Activated T-cell treated with anti-CD3 and anti-CD28 coated beads for 48 hours (primary cell): ENCODE measurements at regions not wholly inside any gene's neighbourhood (a gene's known extent, or its start where the extent isn't known, plus 50 kb on each side); places are given as distances from the start of the nearest gene placed in this dataset.

Experiments used
- DNase-seq: peaks from one replicate; pipeline ENCODE4 v3.0.0-alpha.2; 2020; ENCODE audit warnings: low read depth

GRCh38 chr2:75801234-75801982 is 90.7 kb upstream of the GCFC2 start:
- no peak for DNase-seq

GRCh38 chr2:75800456-75800855 is 89.7 kb upstream of the GCFC2 start:
- DNase-seq = no peak

- DNase-seq = no peak
Measured at GRCh38 chr2:75799859-75800258, 89.1 kb upstream of the GCFC2 start.

GRCh38 chr2:75798569-75798968 is 87.9 kb upstream of the GCFC2 start:
- no peak for DNase-seq

GRCh38 chr2:75792996-75793395 is 82.3 kb upstream of the GCFC2 start:
- no peak for DNase-seq

GRCh38 chr2:75792146-75792545 is 81.4 kb upstream of the GCFC2 start:
- DNase-seq = no peak

- no peak for DNase-seq
Measured at GRCh38 chr2:75790814-75791467, 80.2 kb upstream of the GCFC2 start.

GRCh38 chr2:75790121-75790813 is 79.6 kb upstream of the GCFC2 start:
- no peak for DNase-seq

- DNase-seq = no peak
Measured at GRCh38 chr2:75788902-75789301, 78.2 kb upstream of the GCFC2 start.

GRCh38 chr2:75788154-75788553 is 77.4 kb upstream of the GCFC2 start:
- no peak for DNase-seq

GRCh38 chr2:75787532-75788132 is 76.9 kb upstream of the GCFC2 start:
- DNase-seq = no peak

GRCh38 chr2:75775311-75775823 is 64.7 kb upstream of the GCFC2 start:
- no peak for DNase-seq

GRCh38 chr2:75772908-75773630 is 62.4 kb upstream of the GCFC2 start:
- DNase-seq = no peak

- DNase-seq = no peak
Measured at GRCh38 chr2:75765798-75766197, 55.1 kb upstream of the GCFC2 start.

- no peak for DNase-seq
Measured at GRCh38 chr2:75764611-75765010, 53.9 kb upstream of the GCFC2 start.
